Activated CD4-positive, alpha-beta T cell treated with anti-CD3 and anti-CD28 coated beads, Interleukin-2, amount 10 ng/mL, durations not matched to agents 24 days and 14 days (primary cell): ENCODE measurements at regions not wholly inside any gene's neighbourhood (a gene's known extent, or its start where the extent isn't known, plus 50 kb on each side); places are given as distances from the start of the nearest gene placed in this dataset.

Experiments used
- DNase-seq: peaks from one replicate; pipeline ENCODE4 v3.0.0; 2022
- H3K27ac Mint-ChIP-seq: one replicate; pipeline ENCODE4 v1.8.0; 2022; ENCODE audit warnings: mild to moderate bottlenecking, mixed read lengths
- H3K27me3 Mint-ChIP-seq: one replicate; pipeline ENCODE4 v1.8.0; 2022; ENCODE audit warnings: mixed read lengths
- H3K36me3 Mint-ChIP-seq: one replicate; pipeline ENCODE4 v1.8.0; 2022; ENCODE audit warnings: low read depth, mild to moderate bottlenecking, mixed read lengths
- H3K4me1 Mint-ChIP-seq: one replicate; pipeline ENCODE4 v1.8.0; 2021; ENCODE audit warnings: mixed read lengths
- H3K4me3 Mint-ChIP-seq: one replicate; pipeline ENCODE4 v1.8.0; 2022; ENCODE audit warnings: mild to moderate bottlenecking, moderate library complexity, mixed read lengths
- H3K9me3 Mint-ChIP-seq: one replicate; pipeline ENCODE4 v1.8.0; 2021; ENCODE audit warnings: mixed read lengths
- intact Hi-C: fragments of 100-400 bp; cut with micrococcal nuclease; formaldehyde crosslinking; loops from one replicate; pipeline ENCODE4 v1.15.1; 2023

DNA sequence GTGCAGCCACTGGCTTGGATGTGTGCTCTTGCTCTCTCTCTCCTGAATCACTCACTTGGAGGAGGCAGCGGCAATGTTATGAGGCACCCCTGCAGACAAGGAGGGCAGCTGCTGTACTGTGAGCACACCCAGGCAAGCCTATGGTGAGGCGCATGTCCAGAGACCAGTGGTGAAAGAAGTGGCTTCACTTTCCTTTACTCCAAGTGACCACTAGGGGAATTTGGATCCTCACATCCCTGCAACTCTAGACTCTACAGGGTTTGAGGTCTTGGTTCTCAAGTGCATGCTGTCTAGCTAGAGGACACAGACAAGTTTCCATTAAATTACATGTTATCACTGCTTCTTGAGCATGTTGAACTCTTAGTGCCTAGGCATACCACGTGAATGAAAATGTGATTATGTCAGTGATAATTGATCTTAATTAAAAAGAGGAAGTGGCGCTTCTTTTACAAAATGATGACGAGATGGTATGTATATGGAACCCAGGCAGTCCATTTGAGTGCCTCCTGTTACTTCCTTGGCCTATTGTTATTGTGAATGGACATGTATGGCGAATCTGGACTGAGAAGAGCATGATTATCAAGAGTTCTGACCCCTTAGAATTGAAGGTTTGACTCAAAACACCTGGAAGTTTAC is 181.0 kb upstream of the CDH2 start:
- intact Hi-C loops: no loop called here
- H3K9me3 Mint-ChIP-seq: peaks cover 5% of the 10 kb centered on the region
- H3K27me3 Mint-ChIP-seq: no peaks in the 10 kb centered on the region
- H3K4me3 Mint-ChIP-seq: no peak overlapping the region
- H3K27ac Mint-ChIP-seq: no peak overlapping the region
- H3K36me3 Mint-ChIP-seq: no peaks in the 10 kb centered on the region
- no peak for DNase-seq
- no peaks in the 10 kb centered on the region for H3K4me1 Mint-ChIP-seq

DNA sequence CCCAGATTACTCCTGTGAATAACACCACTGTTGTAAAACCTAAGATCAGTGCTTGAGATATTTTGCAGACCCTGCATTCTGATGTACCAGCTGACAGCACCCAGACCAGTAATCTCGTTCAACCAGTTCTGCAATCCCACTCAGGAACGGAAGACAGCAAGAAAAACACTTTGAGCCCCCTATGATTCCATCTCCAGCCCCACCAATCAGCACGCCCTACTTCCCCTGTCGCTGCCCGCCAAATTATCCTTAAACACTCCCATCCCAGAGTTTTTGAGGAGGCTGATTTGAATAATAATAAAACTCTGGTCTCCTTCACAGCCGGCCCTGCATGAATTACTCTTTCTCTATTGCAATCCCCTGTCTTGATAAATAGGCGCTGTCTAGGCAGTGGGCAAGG is 173.9 kb upstream of the CDH2 start:
- Mint-ChIP-seq H3K9me3 (peaks cover 5% of the 10 kb centered on the region), H3K4me1 (no peaks in the 10 kb centered on the region), H3K4me3 (no peak overlapping the region), H3K27me3 (no peaks in the 10 kb centered on the region), H3K36me3 (no peaks in the 10 kb centered on the region), H3K27ac (no peak overlapping the region)
- DNase-seq: no peak
- intact Hi-C loops: no loop called here

- Mint-ChIP-seq H3K27ac (no peak overlapping the region), H3K4me3 (no peak overlapping the region), H3K4me1 (no peaks in the 10 kb centered on the region), H3K27me3 (no peaks in the 10 kb centered on the region), H3K9me3 (no peaks in the 10 kb centered on the region), H3K36me3 (no peaks in the 10 kb centered on the region)
- no peak for DNase-seq
- intact Hi-C loops: no loop called here
Measured at GRCh38 chr18:28342231-28342630, 165.3 kb upstream of the CDH2 start.

GRCh38 chr18:28338316-28338715 is 161.4 kb upstream of the CDH2 start:
- Mint-ChIP-seq H3K4me1 (no peaks in the 10 kb centered on the region), H3K4me3 (no peak overlapping the region), H3K36me3 (no peaks in the 10 kb centered on the region), H3K27me3 (no peaks in the 10 kb centered on the region), H3K27ac (no peak overlapping the region), H3K9me3 (no peaks in the 10 kb centered on the region)
- intact Hi-C loops: no loop called here
- no peak for DNase-seq

GRCh38 chr18:28334516-28334915 is 157.6 kb upstream of the CDH2 start:
- Mint-ChIP-seq H3K27ac (no peak overlapping the region), H3K4me3 (no peak overlapping the region), H3K9me3 (no peaks in the 10 kb centered on the region), H3K27me3 (no peaks in the 10 kb centered on the region), H3K4me1 (no peaks in the 10 kb centered on the region), H3K36me3 (no peaks in the 10 kb centered on the region)
- intact Hi-C loops: no loop called here
- DNase-seq: no peak

DNA sequence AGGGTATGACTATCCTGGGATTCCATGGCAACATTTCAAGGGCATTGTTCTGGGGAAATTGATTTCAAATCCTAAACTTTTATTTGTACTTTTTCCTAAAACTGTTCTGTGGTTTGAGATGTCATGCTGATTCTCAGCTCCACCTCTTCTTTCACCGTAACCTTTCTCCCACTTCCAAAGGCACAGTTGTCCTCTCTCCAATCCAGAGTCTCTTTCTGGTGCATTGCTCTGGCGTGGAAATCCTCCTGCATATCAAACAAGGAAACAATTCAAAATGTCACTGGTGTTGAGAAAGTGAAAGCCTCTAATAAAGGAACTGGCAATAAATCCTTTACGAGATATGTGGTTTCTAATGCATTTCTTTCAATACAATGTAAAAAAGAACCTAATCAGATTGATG is 155.1 kb upstream of the CDH2 start:
- no peak overlapping the region for H3K27ac Mint-ChIP-seq
- no peak for DNase-seq
- H3K27me3 Mint-ChIP-seq: no peaks in the 10 kb centered on the region
- no peak overlapping the region for H3K4me3 Mint-ChIP-seq
- no peaks in the 10 kb centered on the region for H3K4me1 Mint-ChIP-seq
- intact Hi-C loops: no loop called here
- no peaks in the 10 kb centered on the region for H3K36me3 Mint-ChIP-seq
- no peaks in the 10 kb centered on the region for H3K9me3 Mint-ChIP-seq

DNA sequence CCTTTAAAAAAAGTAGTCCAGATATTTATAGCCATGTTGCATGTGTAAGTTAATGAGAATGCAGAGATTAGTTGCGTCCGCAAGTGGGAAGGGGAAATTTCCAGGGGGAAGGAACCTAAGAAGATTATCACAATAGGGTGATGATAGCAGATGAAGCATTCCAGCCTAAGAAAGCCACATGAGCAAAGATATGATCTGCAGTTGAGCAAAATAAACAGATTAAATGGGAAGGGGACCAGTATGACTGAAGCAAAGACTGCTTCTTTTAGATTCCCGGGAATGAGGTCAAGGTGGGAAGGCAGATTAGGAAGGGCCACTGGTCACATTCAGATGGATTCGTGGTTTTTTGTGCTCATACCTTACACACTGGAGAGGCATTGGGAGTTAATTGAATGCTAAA is 154.6 kb upstream of the CDH2 start:
- no peak overlapping the region for H3K27ac Mint-ChIP-seq
- H3K9me3 Mint-ChIP-seq: no peaks in the 10 kb centered on the region
- no peak overlapping the region for H3K4me3 Mint-ChIP-seq
- intact Hi-C loops: no loop called here
- no peaks in the 10 kb centered on the region for H3K36me3 Mint-ChIP-seq
- no peaks in the 10 kb centered on the region for H3K4me1 Mint-ChIP-seq
- H3K27me3 Mint-ChIP-seq: no peaks in the 10 kb centered on the region
- DNase-seq: no peak

DNA sequence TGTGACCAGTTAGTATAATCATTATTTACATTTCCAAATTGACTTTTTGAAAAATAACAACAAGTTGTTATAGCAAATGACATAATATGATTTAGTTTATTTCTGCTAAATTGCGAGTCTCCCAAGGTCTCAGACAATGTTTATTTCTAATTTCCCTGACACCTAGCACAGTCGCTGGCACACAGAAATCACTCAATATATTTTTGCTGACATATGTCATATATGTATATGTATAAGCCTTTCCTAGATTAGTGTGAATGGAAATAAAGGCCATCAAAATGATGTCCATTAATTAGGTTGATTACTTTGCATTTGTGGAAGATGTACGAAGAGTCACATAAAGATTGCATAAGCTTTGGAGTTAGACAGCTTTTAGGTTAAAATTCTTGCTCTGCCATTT is 136.7 kb upstream of the CDH2 start:
- Mint-ChIP-seq H3K4me3 (no peak overlapping the region), H3K27ac (no peak overlapping the region), H3K27me3 (no peaks in the 10 kb centered on the region), H3K36me3 (no peaks in the 10 kb centered on the region), H3K4me1 (no peaks in the 10 kb centered on the region), H3K9me3 (peaks cover 11% of the 10 kb centered on the region)
- DNase-seq: no peak
- intact Hi-C loops: no loop called here

- Mint-ChIP-seq H3K27me3 (no peaks in the 10 kb centered on the region), H3K4me3 (no peak overlapping the region), H3K27ac (no peak overlapping the region), H3K4me1 (no peaks in the 10 kb centered on the region), H3K36me3 (no peaks in the 10 kb centered on the region), H3K9me3 (peaks cover 7% of the 10 kb centered on the region)
- intact Hi-C loops: no loop called here
- no peak for DNase-seq
Measured at GRCh38 chr18:28288784-28289183, 111.9 kb upstream of the CDH2 start.

DNA sequence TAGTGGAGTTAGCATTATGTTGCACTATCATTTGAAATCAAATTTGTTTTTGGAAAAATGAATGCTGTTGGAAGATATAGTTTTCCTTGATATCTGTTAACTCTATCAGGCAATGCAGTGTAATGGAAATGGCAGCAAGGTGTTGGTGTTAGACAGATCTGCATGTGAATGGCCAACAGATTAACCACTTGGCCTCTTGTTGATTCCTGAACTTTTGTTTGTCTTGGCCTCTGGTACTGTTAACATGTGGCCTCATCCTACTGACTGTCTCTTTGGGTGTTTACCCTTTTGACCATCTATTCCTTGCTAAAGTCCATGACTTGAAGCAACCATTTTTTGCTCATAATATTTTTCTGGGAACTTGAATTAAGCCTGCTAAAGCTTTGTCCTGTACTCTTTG is 110.2 kb upstream of the CDH2 start:
- no peaks in the 10 kb centered on the region for H3K36me3 Mint-ChIP-seq

GRCh38 chr18:28284132-28284531 is 107.2 kb upstream of the CDH2 start:
- no peak overlapping the region for H3K27ac Mint-ChIP-seq
- H3K27me3 Mint-ChIP-seq: no peaks in the 10 kb centered on the region
- intact Hi-C loops: no loop called here
- DNase-seq: no peak
- peaks cover 4% of the 10 kb centered on the region for H3K9me3 Mint-ChIP-seq
- no peak overlapping the region for H3K4me3 Mint-ChIP-seq
- no peaks in the 10 kb centered on the region for H3K36me3 Mint-ChIP-seq
- no peaks in the 10 kb centered on the region for H3K4me1 Mint-ChIP-seq

More for the DNA sequence above, 110.2 kb upstream of the CDH2 start:
- DNase-seq: no peak
- Mint-ChIP-seq H3K9me3 (peaks cover 7% of the 10 kb centered on the region), H3K27me3 (no peaks in the 10 kb centered on the region), H3K4me3 (no peak overlapping the region), H3K27ac (no peak overlapping the region), H3K4me1 (no peaks in the 10 kb centered on the region)
- intact Hi-C loops: no loop called here

- H3K27ac Mint-ChIP-seq: no peak overlapping the region
Measured at GRCh38 chr18:28281400-28281799, 104.5 kb upstream of the CDH2 start.

DNA sequence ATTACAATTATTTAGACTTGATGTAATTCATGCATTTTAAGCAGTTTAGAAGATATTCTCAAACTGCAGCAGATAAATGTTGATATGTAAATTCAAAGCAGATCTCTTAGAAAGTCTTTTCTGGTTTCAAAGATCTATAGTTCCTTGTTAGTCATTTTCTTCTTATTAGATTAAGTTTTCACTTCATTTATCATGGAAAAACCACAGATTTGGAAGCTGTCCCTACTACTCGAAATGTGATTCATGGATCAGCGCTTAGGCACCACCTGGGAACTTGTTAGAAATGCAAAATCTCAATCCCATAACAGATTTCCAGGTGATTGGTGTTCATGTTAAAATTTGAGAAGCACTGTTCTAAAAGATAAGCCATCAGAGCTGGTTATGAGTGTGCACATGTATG is 92.8 kb upstream of the CDH2 start:
- intact Hi-C loops: no loop called here
- Mint-ChIP-seq H3K27me3 (no peaks in the 10 kb centered on the region), H3K4me3 (no peak overlapping the region), H3K9me3 (no peaks in the 10 kb centered on the region), H3K27ac (no peak overlapping the region), H3K36me3 (no peaks in the 10 kb centered on the region), H3K4me1 (no peaks in the 10 kb centered on the region)
- DNase-seq: no peak

More at GRCh38 chr18:28281400-28281799, 104.5 kb upstream of the CDH2 start:
- DNase-seq: no peak
- H3K4me1 Mint-ChIP-seq: no peaks in the 10 kb centered on the region
- peaks cover 4% of the 10 kb centered on the region for H3K9me3 Mint-ChIP-seq
- intact Hi-C loops: no loop called here
- no peaks in the 10 kb centered on the region for H3K36me3 Mint-ChIP-seq
- H3K4me3 Mint-ChIP-seq: no peak overlapping the region
- H3K27me3 Mint-ChIP-seq: no peaks in the 10 kb centered on the region

DNA sequence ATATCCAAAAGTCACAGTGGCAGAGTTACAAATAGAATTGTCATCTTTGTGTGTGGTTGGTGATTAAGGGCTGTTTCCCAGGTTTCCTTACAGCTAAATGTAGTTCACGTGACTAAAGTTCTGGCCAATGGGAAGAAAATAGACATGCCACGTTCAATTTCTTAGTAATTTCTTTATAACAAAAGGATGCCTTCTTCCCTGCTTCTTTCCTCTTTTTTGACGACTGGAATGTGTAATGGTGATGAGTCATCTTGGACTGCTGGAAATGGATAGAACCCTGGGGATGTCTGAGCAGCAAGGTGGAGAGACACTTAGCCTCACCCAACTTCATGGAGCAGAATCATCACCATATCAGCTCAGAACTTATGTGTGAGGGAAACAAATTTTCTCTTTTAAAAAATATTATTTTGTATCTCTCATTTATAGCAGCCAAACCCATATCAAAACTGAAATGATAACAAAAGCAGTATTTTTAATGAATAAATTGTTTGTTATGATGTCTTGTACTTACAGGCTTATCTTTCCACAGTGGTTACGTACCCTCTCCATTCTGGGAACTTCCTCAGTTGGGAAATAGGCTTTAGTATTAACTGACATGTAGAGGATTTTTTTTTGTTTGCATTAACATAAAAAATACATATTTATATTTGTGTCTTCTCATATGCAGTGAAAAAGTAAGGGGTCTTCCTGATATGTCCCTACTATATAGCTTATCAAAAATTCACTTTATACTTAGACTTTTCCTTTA is 91.1 kb upstream of the CDH2 start:
- DNase-seq: no peak
- H3K9me3 Mint-ChIP-seq: no peaks in the 10 kb centered on the region
- intact Hi-C loops: no loop called here
- no peak overlapping the region for H3K4me3 Mint-ChIP-seq
- H3K27ac Mint-ChIP-seq: no peak overlapping the region
- H3K4me1 Mint-ChIP-seq: no peaks in the 10 kb centered on the region
- no peaks in the 10 kb centered on the region for H3K36me3 Mint-ChIP-seq
- H3K27me3 Mint-ChIP-seq: no peaks in the 10 kb centered on the region

GRCh38 chr18:28267276-28267675 is 90.3 kb upstream of the CDH2 start:
- H3K36me3 Mint-ChIP-seq: no peaks in the 10 kb centered on the region
- H3K4me1 Mint-ChIP-seq: no peaks in the 10 kb centered on the region
- no peak for DNase-seq
- intact Hi-C loops: no loop called here
- no peak overlapping the region for H3K27ac Mint-ChIP-seq
- H3K4me3 Mint-ChIP-seq: no peak overlapping the region
- no peaks in the 10 kb centered on the region for H3K9me3 Mint-ChIP-seq
- H3K27me3 Mint-ChIP-seq: no peaks in the 10 kb centered on the region
